Vagina (tissue), 2 donors: ENCODE measurements at regions not wholly inside any gene's neighbourhood (a gene's known extent, or its start where the extent isn't known, plus 50 kb on each side); places are given as distances from the start of the nearest gene placed in this dataset.

Experiments used
- CTCF ChIP-seq, 3 experiments: fragments of 450-650 bp in 2 of 3; fragments of 200-600 bp in 1 of 3; sonication (generic) in 1 of 3; IDR thresholded peaks; one replicate each; pipeline ENCODE4 v1.5.1; 2017 to 2019; ENCODE audit warnings: antibody characterized with exemption in 3 of 3, mild to moderate bottlenecking in 2 of 3, moderate library complexity in 2 of 3
- POLR2A ChIP-seq, 2 donors: fragments of 450-650 bp; IDR thresholded peaks; one replicate each; pipeline ENCODE4 v1.6.1; 2017; ENCODE audit warnings: antibody characterized with exemption in 2 of 2, mild to moderate bottlenecking in 2 of 2, moderate library complexity in 2 of 2
- POLR2AphosphoS5 ChIP-seq, 2 donors: sonication (generic); formaldehyde crosslinking; IDR thresholded peaks; one replicate each; pipeline ENCODE4 v1.9.0; 2017; ENCODE audit warnings: antibody characterized with exemption in 2 of 2, mild to moderate bottlenecking in 2 of 2, low read depth in 1 of 2; ENCODE audit not compliant: insufficient read depth in 1 of 2

DNA sequence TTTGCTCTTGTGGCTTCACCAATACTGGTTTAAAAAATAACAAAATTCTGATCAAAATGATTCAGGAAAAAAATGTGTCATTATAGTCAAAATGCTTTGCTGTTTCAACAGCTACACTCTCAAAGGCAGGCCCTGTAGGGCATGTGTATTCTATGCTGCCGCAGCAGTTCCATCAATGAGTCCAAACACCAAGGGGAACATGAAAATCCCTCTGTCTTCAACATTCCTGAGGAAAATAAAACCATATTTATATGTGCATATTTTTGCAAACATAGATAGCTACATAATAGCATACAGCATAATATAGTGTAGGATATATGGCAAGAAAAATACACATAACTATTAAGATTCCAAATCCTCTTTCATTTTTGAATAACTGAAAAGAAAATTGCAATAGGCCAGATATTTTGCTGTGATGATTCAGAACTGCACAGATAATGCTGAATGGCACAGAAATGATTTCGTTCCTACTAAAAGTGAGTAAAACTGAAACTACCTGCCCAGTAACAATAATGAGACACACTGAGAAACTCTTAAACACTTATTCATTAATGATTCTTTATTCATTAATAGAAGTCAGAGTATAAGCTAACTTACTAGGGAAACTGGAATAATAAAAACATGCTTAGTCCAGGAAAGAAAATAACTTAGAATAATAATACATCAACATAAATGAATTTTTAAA lies 343.8 kb downstream of the SUCLG1 start:
- TF ChIP-seq CTCF (IDR thresholded peaks at IDR 0.05), result no peak
- TF ChIP-seq POLR2A (IDR thresholded peaks at IDR 0.05), result no peak
- no peak for TF ChIP-seq POLR2AphosphoS5 (IDR thresholded peaks at IDR 0.05; ENCODE audit: insufficient read depth in 1 of 2, low read depth in 1 of 2)
